HEK293 (cell line): ENCODE measurements at regions not wholly inside any gene's neighbourhood (a gene's known extent, or its start where the extent isn't known, plus 50 kb on each side); places are given as distances from the start of the nearest gene placed in this dataset.

Source experiments
- CTCF ChIA-PET: fragments of 350-600 bp; formaldehyde crosslinking; extraction: SDS; loops from one replicate; lab custom pipeline; 2021; ENCODE audit warnings: antibody characterized with exemption; lab: Yijun Ruan, JAX
- POLR2A ChIA-PET: fragments of 300-600 bp; formaldehyde crosslinking; extraction: SDS; loops from one replicate; lab custom pipeline; 2020; ENCODE audit warnings: antibody characterized with exemption, inconsistent platforms; lab: Yijun Ruan, JAX
- H3K27ac ChIP-seq: fragments of 200-500 bp; sonication (Bioruptor generic); 2 replicates; pipeline ENCODE4 v1.5.1; 2014; ENCODE audit warnings: low read depth, low read length, control low read depth, inconsistent platforms; ENCODE audit errors: extremely low read depth
- H3K36me3 ChIP-seq, 2 experiments: fragments of 200-500 bp in 1 of 2; sonication (Bioruptor generic) in 1 of 2; 1 replicate in 1 of 2; 2 replicates in 1 of 2; pipeline ENCODE4 v1.5.1; 2014 to 2017; ENCODE audit warnings: inconsistent platforms in 2 of 2, low read length in 2 of 2; ENCODE audit not compliant: control insufficient read depth in 2 of 2, insufficient read depth in 1 of 2
- H3K4me1 ChIP-seq: fragments of 200-500 bp; sonication (Bioruptor generic); 2 replicates; pipeline ENCODE4 v1.5.1; 2014; ENCODE audit warnings: mild to moderate bottlenecking, low read length, inconsistent platforms; ENCODE audit not compliant: control insufficient read depth, insufficient read depth
- H3K4me3 ChIP-seq: 2 replicates; pipeline ENCODE4 v1.5.1; 2011; ENCODE audit warnings: low read depth, mild to moderate bottlenecking, control low read depth, low read length, moderate library complexity
- H3K9me3 ChIP-seq: fragments of 200-500 bp; sonication (Bioruptor generic); 2 replicates; pipeline ENCODE4 v1.5.1; 2014; ENCODE audit warnings: low read depth, low read length, inconsistent platforms; ENCODE audit not compliant: control insufficient read depth, insufficient read depth
- KLF9 ChIP-seq: fragments of 450-650 bp; formaldehyde crosslinking; IDR thresholded peaks from 2 replicates; pipeline ENCODE4 v1.5.1; 2016; ENCODE audit warnings: missing biosample characterization, missing genetic modification characterization, low read depth
- PRDM2 ChIP-seq: fragments of 450-650 bp; formaldehyde crosslinking; IDR thresholded peaks from 2 replicates; pipeline ENCODE4 v1.5.1; 2016; ENCODE audit warnings: missing biosample characterization, missing genetic modification characterization, borderline replicate concordance
- PRDM6 ChIP-seq: fragments of 450-650 bp; formaldehyde crosslinking; IDR thresholded peaks from 2 replicates; pipeline ENCODE4 v1.5.1; 2017; ENCODE audit warnings: missing biosample characterization, missing genetic modification characterization
- ZBTB21 ChIP-seq: fragments of 450-650 bp; formaldehyde crosslinking; IDR thresholded peaks from 2 replicates; pipeline ENCODE4 v1.5.1; 2017; ENCODE audit warnings: missing biosample characterization, missing genetic modification characterization
- ZBTB7A ChIP-seq: fragments of 450-650 bp; formaldehyde crosslinking; IDR thresholded peaks from 2 replicates; pipeline ENCODE4 v1.5.1; 2016; ENCODE audit warnings: low read depth, missing biosample characterization, missing genetic modification characterization
- ZNF112 ChIP-seq: fragments of 450-650 bp; formaldehyde crosslinking; IDR thresholded peaks from 2 replicates; pipeline ENCODE4 v1.5.0; 2017; ENCODE audit warnings: missing biosample characterization, missing genetic modification characterization
- ZNF140 ChIP-seq: fragments of 450-650 bp; formaldehyde crosslinking; IDR thresholded peaks from 2 replicates; pipeline ENCODE4 v1.5.1; 2016; ENCODE audit warnings: missing biosample characterization, missing genetic modification characterization
- ZNF202 ChIP-seq: fragments of 450-650 bp; formaldehyde crosslinking; IDR thresholded peaks from 2 replicates; pipeline ENCODE4 v1.5.1; 2016; ENCODE audit warnings: missing biosample characterization, missing genetic modification characterization, borderline replicate concordance
- ZNF366 ChIP-seq: fragments of 450-650 bp; formaldehyde crosslinking; conservative IDR thresholded peaks from 2 replicates; pipeline ENCODE4 v1.5.1; 2016; ENCODE audit warnings: missing biosample characterization, missing genetic modification characterization
- ZNF501 ChIP-seq: fragments of 450-650 bp; formaldehyde crosslinking; IDR thresholded peaks from 2 replicates; pipeline ENCODE4 v1.5.1; 2016; ENCODE audit warnings: missing biosample characterization, missing genetic modification characterization
- ZNF596 ChIP-seq: fragments of 450-650 bp; IDR thresholded peaks from 2 replicates; pipeline ENCODE4 v1.5.0; 2018; ENCODE audit warnings: missing biosample characterization, mild to moderate bottlenecking, missing genetic modification characterization, moderate library complexity
- ZNF621 ChIP-seq: fragments of 450-650 bp; formaldehyde crosslinking; IDR thresholded peaks from 2 replicates; pipeline ENCODE4 v1.5.1; 2017; ENCODE audit warnings: missing biosample characterization, missing genetic modification characterization
- ZNF677 ChIP-seq: fragments of 450-650 bp; IDR thresholded peaks from 2 replicates; pipeline ENCODE4 v1.5.0; 2018; ENCODE audit warnings: missing biosample characterization, mild to moderate bottlenecking, missing genetic modification characterization, moderate library complexity
- ZNF776 ChIP-seq: fragments of 450-650 bp; formaldehyde crosslinking; IDR thresholded peaks from 2 replicates; pipeline ENCODE4 v1.5.0; 2017; ENCODE audit warnings: missing biosample characterization, missing genetic modification characterization, borderline replicate concordance
- ZNF843 ChIP-seq: fragments of 450-650 bp; formaldehyde crosslinking; IDR thresholded peaks from 2 replicates; pipeline ENCODE4 v1.5.1; 2016; ENCODE audit warnings: missing biosample characterization, missing genetic modification characterization
- ZSCAN16 ChIP-seq: fragments of 450-650 bp; formaldehyde crosslinking; IDR thresholded peaks from 2 replicates; pipeline ENCODE4 v1.5.1; 2016; ENCODE audit warnings: missing biosample characterization, missing genetic modification characterization
- TF ChIP-seq, protein P1 (sequence below): fragments of 450-650 bp; formaldehyde crosslinking; IDR thresholded peaks from 2 replicates; pipeline ENCODE4 v1.5.1; 2017; ENCODE audit warnings: missing biosample characterization, missing genetic modification characterization

GRCh38 chr19:29371251-29372090 lies 154.3 kb upstream of the VSTM2B start:
- ChIA-PET CTCF (no interaction called here), POLR2A (no interaction called here)
- Histone ChIP-seq H3K4me3 (no peak overlapping the region), H3K9me3 (no peaks in the 10 kb centered on the region; the same call in 1 of the 2 replicates), H3K36me3 (no peaks in the 10 kb centered on the region), H3K4me1 (no peaks in the 10 kb centered on the region), H3K27ac (no peak overlapping the region)
- TF ChIP-seq ZSCAN16 (tag by site-specific recombination) (no peak), KLF9 (tag by site-specific recombination) (no peak), ZNF140 (tag by site-specific recombination) (no peak), ZNF112 (no peak), ZNF501 (tag by site-specific recombination) (no peak), ZNF596 (no peak), ZNF677 (tag by site-specific recombination) (no peak), ZNF202 (tag by site-specific recombination) (no peak), PRDM6 (tag by site-specific recombination) (no peak), PRDM2 (tag by site-specific recombination) (no peak), ZNF621 (no peak), ZNF776 (tag by site-specific recombination) (no peak)
- TF ChIP-seq, protein P1, sequence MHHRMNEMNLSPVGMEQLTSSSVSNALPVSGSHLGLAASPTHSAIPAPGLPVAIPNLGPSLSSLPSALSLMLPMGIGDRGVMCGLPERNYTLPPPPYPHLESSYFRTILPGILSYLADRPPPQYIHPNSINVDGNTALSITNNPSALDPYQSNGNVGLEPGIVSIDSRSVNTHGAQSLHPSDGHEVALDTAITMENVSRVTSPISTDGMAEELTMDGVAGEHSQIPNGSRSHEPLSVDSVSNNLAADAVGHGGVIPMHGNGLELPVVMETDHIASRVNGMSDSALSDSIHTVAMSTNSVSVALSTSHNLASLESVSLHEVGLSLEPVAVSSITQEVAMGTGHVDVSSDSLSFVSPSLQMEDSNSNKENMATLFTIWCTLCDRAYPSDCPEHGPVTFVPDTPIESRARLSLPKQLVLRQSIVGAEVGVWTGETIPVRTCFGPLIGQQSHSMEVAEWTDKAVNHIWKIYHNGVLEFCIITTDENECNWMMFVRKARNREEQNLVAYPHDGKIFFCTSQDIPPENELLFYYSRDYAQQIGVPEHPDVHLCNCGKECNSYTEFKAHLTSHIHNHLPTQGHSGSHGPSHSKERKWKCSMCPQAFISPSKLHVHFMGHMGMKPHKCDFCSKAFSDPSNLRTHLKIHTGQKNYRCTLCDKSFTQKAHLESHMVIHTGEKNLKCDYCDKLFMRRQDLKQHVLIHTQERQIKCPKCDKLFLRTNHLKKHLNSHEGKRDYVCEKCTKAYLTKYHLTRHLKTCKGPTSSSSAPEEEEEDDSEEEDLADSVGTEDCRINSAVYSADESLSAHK (tag by site-specific recombination) = no peak

DNA sequence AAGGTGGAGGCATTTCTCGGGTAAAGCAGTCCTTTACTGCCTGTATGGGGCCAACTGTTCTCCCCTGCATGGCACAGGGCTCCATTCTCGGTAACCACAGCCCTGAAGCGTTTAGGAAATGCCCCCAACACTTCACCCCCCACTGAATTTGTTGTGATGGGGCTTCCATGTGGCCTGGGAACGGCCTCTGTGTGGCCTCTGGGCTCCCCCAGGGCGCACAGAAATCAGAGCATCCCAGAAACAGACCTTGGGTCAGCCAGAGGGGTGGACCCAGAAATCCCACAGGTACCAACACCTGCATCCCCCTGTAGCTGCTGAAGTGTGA lies 153.7 kb upstream of the VSTM2B start:
- Histone ChIP-seq H3K9me3 (no peaks in the 10 kb centered on the region; the same call in 1 of the 2 replicates), H3K4me3 (no peak overlapping the region), H3K27ac (no peak overlapping the region), H3K36me3 (no peaks in the 10 kb centered on the region), H3K4me1 (no peaks in the 10 kb centered on the region)
- ChIA-PET CTCF (no interaction called here), POLR2A (no interaction called here)
- TF ChIP-seq ZBTB21 (tag by site-specific recombination) (no peak), ZNF843 (tag by site-specific recombination) (no peak), ZBTB7A (tag by site-specific recombination) (no peak), ZNF366 (tag by site-specific recombination) (no peak)
- TF ChIP-seq, all 188 proteins: peak for 0
